NCI-H82 treated with DMSO at 0.1 percent for 48 hours (cell line): ENCODE measurements at regions not wholly inside any gene's neighbourhood (a gene's known extent, or its start where the extent isn't known, plus 50 kb on each side); places are given as distances from the start of the nearest gene placed in this dataset.

Experiments used
- DNase-seq: peaks from one replicate; lab custom pipeline; 2025; ENCODE audit not compliant: unreplicated experiment; lab: John Stamatoyannopoulos, UW

GRCh38 chr15:53401503-53401902, 358.0 kb downstream of the WDR72 start:
- no peak for DNase-seq

- DNase-seq: no peak
These were observed 358.5 kb downstream of the WDR72 start for GRCh38 chr15:53400986-53401385.

- DNase-seq: no peak
These were observed 362.3 kb downstream of the WDR72 start for GRCh38 chr15:53397041-53397616.

- no peak for DNase-seq
These were observed 363.6 kb downstream of the WDR72 start for GRCh38 chr15:53395871-53396270.

- DNase-seq: no peak
These were observed 368.9 kb downstream of the WDR72 start for GRCh38 chr15:53390549-53390948.

DNA sequence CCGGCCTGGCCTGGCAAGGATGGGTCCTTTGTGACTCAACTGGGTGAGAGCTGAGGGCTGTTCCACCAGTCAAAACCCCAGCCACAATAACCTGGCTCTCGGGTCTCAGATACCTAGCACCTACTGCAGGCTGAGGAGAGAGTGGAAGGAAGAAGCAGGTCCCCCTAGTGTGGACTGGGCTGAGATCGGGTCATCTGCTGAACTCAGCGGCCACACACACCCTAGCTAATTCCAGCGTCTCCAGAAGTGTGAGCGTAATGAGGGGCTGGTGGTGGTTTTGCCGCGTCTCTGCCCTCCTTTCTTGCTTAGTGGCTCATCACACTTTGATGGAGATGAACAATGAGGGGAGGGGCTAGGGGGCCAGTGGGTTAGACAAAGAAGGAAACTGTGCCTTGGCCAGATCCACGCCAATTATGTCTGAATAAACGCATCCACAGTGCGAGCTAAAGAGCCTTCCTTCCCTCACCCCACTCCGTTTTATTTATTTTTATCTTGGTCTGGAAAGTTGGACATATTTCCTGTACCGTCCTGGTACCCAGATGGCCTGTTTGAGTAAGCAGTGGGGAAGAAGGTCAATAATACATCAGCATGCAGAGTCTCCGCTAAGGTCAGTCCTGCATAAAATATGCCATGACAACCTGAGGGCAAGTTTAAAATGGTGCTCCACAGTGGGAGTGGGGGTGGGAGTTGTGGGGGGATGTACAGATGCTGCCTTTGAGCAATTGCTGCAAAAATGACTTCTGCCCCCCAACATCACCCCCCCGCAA, 370.0 kb downstream of the WDR72 start:
- no peak for DNase-seq

DNA sequence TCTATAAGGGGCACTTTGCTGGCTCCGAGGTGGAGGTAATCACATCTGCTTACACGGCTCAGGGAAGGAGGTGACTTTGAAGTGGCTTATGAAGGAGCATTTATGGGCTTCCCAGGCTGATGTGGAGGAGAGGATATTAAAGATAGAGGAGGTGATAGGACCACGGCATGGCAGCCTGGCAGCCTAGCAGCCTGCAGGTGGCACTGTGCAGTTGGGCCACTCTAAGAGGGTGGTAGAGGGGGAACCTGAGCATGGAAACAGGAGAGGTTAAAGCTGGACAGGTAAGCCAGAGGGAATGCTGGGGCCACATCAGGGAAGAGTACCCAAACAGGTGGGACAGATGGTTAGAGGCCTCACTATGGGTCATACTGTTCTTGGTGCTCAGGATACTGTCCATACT, 375.0 kb downstream of the WDR72 start:
- no peak for DNase-seq

GRCh38 chr15:53378096-53378800, 381.2 kb downstream of the WDR72 start:
- peak; percentile 87 for DNase-seq

DNA sequence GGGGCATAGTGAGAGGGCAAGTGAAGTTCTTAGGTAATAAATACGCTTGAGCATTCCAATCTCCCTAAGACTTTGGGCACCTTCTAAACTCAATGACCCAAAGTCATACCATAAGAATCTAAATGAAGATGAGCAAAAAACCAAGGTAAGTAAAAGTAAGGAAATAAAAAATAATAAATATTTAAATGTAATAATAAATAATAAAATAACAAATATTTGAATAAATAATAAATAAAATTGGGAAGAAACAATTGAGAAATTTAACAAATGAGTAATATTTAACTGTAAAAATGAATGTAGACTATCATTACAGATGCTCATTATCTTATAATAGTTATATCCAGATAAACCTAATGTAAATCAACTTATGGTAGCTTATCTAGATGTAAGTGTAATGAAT, 391.7 kb downstream of the WDR72 start:
- DNase-seq: no peak

- DNase-seq: no peak
These were observed 398.6 kb downstream of the WDR72 start for GRCh38 chr15:53360881-53361280.

DNA sequence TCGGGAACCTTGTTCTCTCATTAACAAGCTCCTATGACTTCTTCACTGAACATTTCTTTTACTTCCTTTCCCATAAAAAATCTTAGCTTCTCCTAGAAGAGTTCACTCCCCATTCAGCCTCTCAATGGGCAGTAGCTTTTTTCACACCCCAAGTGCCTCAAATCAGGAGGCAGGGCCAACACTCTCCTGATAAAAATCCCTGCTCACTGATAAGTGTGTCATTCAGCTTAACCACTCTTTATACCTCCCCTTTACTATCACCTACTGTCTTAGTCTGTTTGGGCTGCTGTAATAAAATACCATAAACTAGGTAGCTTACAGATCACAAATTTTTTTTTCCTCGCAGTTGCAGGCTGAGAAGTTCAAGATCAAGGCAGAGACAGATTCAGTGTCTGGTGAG, 400.4 kb downstream of the WDR72 start:
- no peak for DNase-seq

GRCh38 chr15:53354874-53355273, 404.6 kb downstream of the WDR72 start:
- no peak for DNase-seq

GRCh38 chr15:53351373-53351772, 408.1 kb downstream of the WDR72 start:
- no peak for DNase-seq

DNA sequence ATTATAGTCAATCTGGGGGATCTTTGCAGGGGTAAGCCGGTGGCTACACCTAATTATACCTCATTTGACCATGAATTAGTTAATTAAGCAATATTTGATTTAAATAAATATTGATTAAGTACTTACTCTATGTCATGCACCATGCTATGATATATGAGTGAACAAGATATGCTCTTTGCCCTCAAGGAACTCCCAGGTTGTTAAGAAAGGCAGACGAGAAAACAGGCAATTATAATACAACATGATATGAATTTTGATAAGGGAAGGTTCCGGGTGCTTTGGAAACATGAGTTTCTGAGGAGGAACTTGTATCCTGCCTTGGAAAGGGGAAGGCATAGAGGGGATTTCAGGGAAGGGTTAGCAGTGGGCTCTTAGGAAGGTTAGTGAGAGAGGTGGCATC, 412.9 kb downstream of the WDR72 start:
- no peak for DNase-seq

- DNase-seq: no peak
These were observed 427.9 kb downstream of the WDR72 start for GRCh38 chr15:53331328-53332190.

GRCh38 chr15:53328341-53328740, 431.1 kb downstream of the WDR72 start:
- no peak for DNase-seq

DNA sequence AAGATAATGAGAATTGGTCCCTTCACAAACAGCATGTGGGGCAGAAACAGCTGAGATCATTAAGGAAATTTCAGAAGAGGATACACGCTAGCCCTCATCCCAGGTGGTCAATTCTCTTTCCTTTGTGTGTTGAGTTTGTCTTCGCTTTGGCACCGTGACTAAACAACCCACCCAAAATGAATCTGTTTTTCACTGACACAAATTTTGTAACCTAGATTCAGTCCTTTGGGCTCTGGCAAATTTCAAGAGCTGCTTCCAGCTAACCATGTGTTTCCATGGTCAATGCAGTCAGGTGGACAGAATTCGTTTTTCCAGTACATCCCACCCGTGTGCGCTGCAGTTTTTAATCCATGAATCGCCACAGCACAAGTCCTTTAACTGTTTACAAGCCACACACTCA, 435.4 kb downstream of the WDR72 start:
- DNase-seq: no peak

- DNase-seq: no peak
These were observed 436.3 kb downstream of the WDR72 start for GRCh38 chr15:53323191-53323590.

- no peak for DNase-seq
These were observed 438.6 kb downstream of the WDR72 start for GRCh38 chr15:53320816-53321215.

- DNase-seq: no peak
These were observed 446.8 kb downstream of the WDR72 start for GRCh38 chr15:53312707-53313106.

DNA sequence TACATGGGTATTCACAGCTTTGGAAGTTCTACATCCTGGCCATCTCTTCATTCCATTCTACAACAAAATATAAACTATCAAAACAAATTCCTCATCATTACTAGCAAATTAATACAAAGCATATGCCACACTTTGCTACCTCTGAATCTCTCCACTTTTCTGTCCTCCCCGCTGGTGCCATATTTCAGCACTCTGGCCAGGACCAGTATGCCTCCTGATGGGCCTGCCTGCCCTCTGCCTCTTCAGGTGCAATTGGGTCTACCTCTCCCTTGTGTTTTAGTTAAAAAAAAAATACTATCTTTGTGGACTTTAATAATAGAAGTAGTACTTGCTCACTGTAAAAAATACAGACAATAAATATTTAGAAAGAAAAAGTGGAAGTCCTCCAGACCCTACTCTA, 448.8 kb downstream of the WDR72 start:
- DNase-seq: no peak
